Aorta (tissue), 5 donors: ENCODE measurements at regions not wholly inside any gene's neighbourhood (a gene's known extent, or its start where the extent isn't known, plus 50 kb on each side); places are given as distances from the start of the nearest gene placed in this dataset.

ENCODE experiments used
- ATAC-seq: fragments of 200-7000 bp; cut with Tn5 transposase; one replicate; pipeline ENCODE4 v1.9.1; 2022; ENCODE audit warnings: moderate library complexity; ENCODE audit not compliant: low FRiP score
- DNase-seq, 2 donors: peaks; one replicate each; pipeline ENCODE4 v3.0.0-alpha.2; 2020
- H3K27ac ChIP-seq, 2 donors: one replicate each; pipeline ENCODE4 v1.5.1; 2013; ENCODE audit warnings: low read length in 2 of 2, mild to moderate bottlenecking in 2 of 2, moderate library complexity in 2 of 2, control low read depth in 1 of 2, inconsistent platforms in 1 of 2, low read depth in 1 of 2
- H3K27me3 ChIP-seq, 2 donors: one replicate each; pipeline ENCODE4 v1.6.1; 2013; ENCODE audit warnings: control low read depth in 1 of 2, low read length in 1 of 2, mild to moderate bottlenecking in 1 of 2, moderate library complexity in 1 of 2; ENCODE audit not compliant: insufficient read depth in 2 of 2, control insufficient read depth in 1 of 2
- H3K36me3 ChIP-seq, 2 donors: one replicate each; pipeline ENCODE4 v1.6.1; 2013; ENCODE audit warnings: control low read depth in 1 of 2, low read length in 1 of 2, mild to moderate bottlenecking in 1 of 2; ENCODE audit not compliant: insufficient read depth in 2 of 2, control insufficient read depth in 1 of 2
- H3K4me1 ChIP-seq, 2 donors: one replicate each; pipeline ENCODE4 v1.6.1; 2013; ENCODE audit warnings: low read length in 2 of 2, control low read depth in 1 of 2, mild to moderate bottlenecking in 1 of 2, moderate library complexity in 1 of 2; ENCODE audit not compliant: insufficient read depth in 2 of 2, control insufficient read depth in 1 of 2
- H3K4me3 ChIP-seq, 2 donors: one replicate each; pipeline ENCODE4 v1.5.1; 2013; ENCODE audit warnings: low read length in 2 of 2, control low read depth in 1 of 2, mild to moderate bottlenecking in 1 of 2
- H3K9me3 ChIP-seq: one replicate; pipeline ENCODE4 v1.6.1; 2013; ENCODE audit warnings: mild to moderate bottlenecking, low read length; ENCODE audit not compliant: control insufficient read depth
- WGBS, 2 donors: extraction: QIAGEN DNeasy Blood & Tissue Kit; methylation state at CpG; one replicate each; pipeline ENCODE4 v1.1.7; 2013; 5-methylcytosine and 5-hydroxymethylcytosine counted together
- intact Hi-C, 2 donors: fragments of 100-400 bp; cut with DNase I; formaldehyde crosslinking; loops; one replicate each; pipeline versions ENCODE4 v1.14.2 to v1.15.0; 2022
- donor health status: healthy with polysubstance abuse.
- donor health status: Bipolar disorder and iron deficiency.
- donor health status: DM: no; HTN: no; CAD: no.
- donor health status: DM: no; HTN: no; CAD: no.
- donor health status: DM: yes; HTN: yes; CAD: no.

GRCh38 chr22:49278340-49278739 is 549.3 kb downstream of the BRD1 start:
- Histone ChIP-seq H3K27ac (no peak overlapping the region), H3K27me3 (no peaks in the 10 kb centered on the region), H3K9me3 (peaks cover 2% of the 10 kb centered on the region), H3K4me1 (no peaks in the 10 kb centered on the region), H3K36me3 (no peaks in the 10 kb centered on the region), H3K4me3 (no peak overlapping the region)
- whole genome bisulfite sequencing, 2 donors, result 44 to 47% methylated on average over 9 of the region's 9 CpGs
- ATAC-seq, result no peak
- peak in 1 of 2 donors; percentile 45 for DNase-seq
- intact Hi-C loops, result no loop called here

- DNase-seq, result peak in 1 of 2 donors; percentile 52
- Histone ChIP-seq H3K36me3 (no peaks in the 10 kb centered on the region), H3K4me3 (no peak overlapping the region), H3K27me3 (peaks cover 0 to 1% of the 10 kb centered on the region in 2 donors), H3K27ac (no peak overlapping the region), H3K4me1 (no peaks in the 10 kb centered on the region), H3K9me3 (peaks cover 2% of the 10 kb centered on the region)
- 74 to 80% methylated on average over 10 of the region's 10 CpGs for WGBS, 2 donors
- intact Hi-C loops, result no loop called here
- no peak for ATAC-seq
These were observed 551.1 kb downstream of the BRD1 start for GRCh38 chr22:49276567-49276966.

- Histone ChIP-seq H3K27me3 (peaks cover 0 to 1% of the 10 kb centered on the region in 2 donors), H3K27ac (no peak overlapping the region), H3K9me3 (no peaks in the 10 kb centered on the region), H3K36me3 (no peaks in the 10 kb centered on the region), H3K4me3 (no peak overlapping the region), H3K4me1 (no peaks in the 10 kb centered on the region)
- WGBS, 2 donors, result 80 to 84% methylated on average over 16 of the region's 16 CpGs
- ATAC-seq (no peak), DNase-seq (no peak)
- intact Hi-C loops, result no loop called here
These were observed 552.8 kb downstream of the BRD1 start for GRCh38 chr22:49274754-49275380.

- DNase-seq (peak in 1 of 2 donors; percentile 61), ATAC-seq (no peak)
- H3K36me3 ChIP-seq, result no peaks in the 10 kb centered on the region
- no peak overlapping the region for H3K27ac ChIP-seq
- no peaks in the 10 kb centered on the region for H3K4me1 ChIP-seq
- H3K4me3 ChIP-seq, result no peak overlapping the region
- intact Hi-C loops, result no loop called here
- peaks cover 0 to 1% of the 10 kb centered on the region in 2 donors for H3K27me3 ChIP-seq
- WGBS, 2 donors, result 78 to 82% methylated on average over 17 of the region's 17 CpGs
- H3K9me3 ChIP-seq, result no peaks in the 10 kb centered on the region
These were observed 555.0 kb downstream of the BRD1 start for GRCh38 chr22:49272546-49273125.

GRCh38 chr22:49271831-49272230 is 555.8 kb downstream of the BRD1 start:
- Histone ChIP-seq H3K9me3 (no peaks in the 10 kb centered on the region), H3K27me3 (peaks cover 0 to 1% of the 10 kb centered on the region in 2 donors), H3K4me1 (no peaks in the 10 kb centered on the region), H3K4me3 (no peak overlapping the region), H3K27ac (no peak overlapping the region), H3K36me3 (no peaks in the 10 kb centered on the region)
- ATAC-seq, result no peak
- intact Hi-C loops, result no loop called here
- 75 to 76% methylated on average over 5 of the region's 5 CpGs for WGBS, 2 donors
- no peak for DNase-seq

- DNase-seq (no peak), ATAC-seq (no peak)
- Histone ChIP-seq H3K9me3 (no peaks in the 10 kb centered on the region), H3K4me1 (no peaks in the 10 kb centered on the region), H3K4me3 (no peak overlapping the region), H3K36me3 (no peaks in the 10 kb centered on the region), H3K27ac (no peak overlapping the region), H3K27me3 (peaks cover 0 to 1% of the 10 kb centered on the region in 2 donors)
- intact Hi-C loops, result no loop called here
These were observed 556.3 kb downstream of the BRD1 start for GRCh38 chr22:49271369-49271727.

GRCh38 chr22:49270595-49271368 is 556.9 kb downstream of the BRD1 start:
- Histone ChIP-seq H3K4me1 (no peaks in the 10 kb centered on the region), H3K9me3 (no peaks in the 10 kb centered on the region), H3K27me3 (peaks cover 0 to 1% of the 10 kb centered on the region in 2 donors), H3K4me3 (no peak overlapping the region), H3K36me3 (no peaks in the 10 kb centered on the region), H3K27ac (no peak overlapping the region)
- ATAC-seq (no peak), DNase-seq (no peak)
- intact Hi-C loops, result no loop called here
- WGBS, 2 donors, result 86 to 91% methylated on average over 17 of the region's 17 CpGs

- Histone ChIP-seq H3K9me3 (no peaks in the 10 kb centered on the region), H3K4me3 (no peak overlapping the region), H3K27me3 (peaks cover 0 to 1% of the 10 kb centered on the region in 2 donors), H3K27ac (no peak overlapping the region), H3K4me1 (no peaks in the 10 kb centered on the region), H3K36me3 (no peaks in the 10 kb centered on the region)
- 4 to 9% methylated on average over 9 to 11 of the region's 11 CpGs for WGBS, 2 donors
- ATAC-seq (no peak), DNase-seq (peak in 1 of 2 donors; percentile 53)
- intact Hi-C loops, result no loop called here
These were observed 557.7 kb downstream of the BRD1 start for GRCh38 chr22:49269928-49270327.

- 5 to 11% methylated on average over 6 of the region's 6 CpGs for WGBS, 2 donors
- ATAC-seq (no peak), DNase-seq (no peak)
- H3K27me3 ChIP-seq, result peaks cover 0 to 1% of the 10 kb centered on the region in 2 donors
- intact Hi-C loops, result no loop called here
- H3K4me1 ChIP-seq, result no peaks in the 10 kb centered on the region
- no peak overlapping the region for H3K27ac ChIP-seq
- H3K36me3 ChIP-seq, result no peaks in the 10 kb centered on the region
- H3K4me3 ChIP-seq, result no peak overlapping the region
- no peaks in the 10 kb centered on the region for H3K9me3 ChIP-seq
These were observed 558.3 kb downstream of the BRD1 start for GRCh38 chr22:49269371-49269770.
